ENCODE measurements at regions not wholly inside any gene's neighbourhood (a gene's known extent, or its start where the extent isn't known, plus 50 kb on each side); places are given as distances from the start of the nearest gene placed in this dataset.

GRCh38 chr11:27770576-27770975, 70.3 kb upstream of the BDNF start:
- TF ChIP-seq CTCF (conservative IDR thresholded peaks at IDR 0.05 in 1 of 2, IDR thresholded peaks at IDR 0.05 in 1 of 2; ENCODE audit: low read depth in 1 of 2, low read length in 2 of 2) (no peak), EZH2 (IDR thresholded peaks at IDR 0.05; ENCODE audit: low read length, missing control alignments) (no peak)

All from fibroblast of lung (primary cell).